ENCODE measurements at regions not wholly inside any gene's neighbourhood (a gene's known extent, or its start where the extent isn't known, plus 50 kb on each side); places are given as distances from the start of the nearest gene placed in this dataset.
"Not testable (repeated sequence)": the region's sequence is repeated elsewhere in the genome, so short reads cannot be mapped to it uniquely, and the experiment has no call there.

GRCh38 chr2:192413812-192414681, 219.3 kb upstream of the TMEFF2 start:
- Histone ChIP-seq H3K27me3 (ENCODE audit: insufficient read depth, low read depth, severe bottlenecking) (no peaks in the 10 kb centered on the region), H3K36me3 (no peaks in the 10 kb centered on the region), H3K27ac (no peak overlapping the region), H3K9me3 (ENCODE audit: severe bottlenecking) (peaks cover 3% of the 10 kb centered on the region), H3K4me3 (ENCODE audit: low read depth, low read length) (no peak overlapping the region)
- TF ChIP-seq, protein P1, sequence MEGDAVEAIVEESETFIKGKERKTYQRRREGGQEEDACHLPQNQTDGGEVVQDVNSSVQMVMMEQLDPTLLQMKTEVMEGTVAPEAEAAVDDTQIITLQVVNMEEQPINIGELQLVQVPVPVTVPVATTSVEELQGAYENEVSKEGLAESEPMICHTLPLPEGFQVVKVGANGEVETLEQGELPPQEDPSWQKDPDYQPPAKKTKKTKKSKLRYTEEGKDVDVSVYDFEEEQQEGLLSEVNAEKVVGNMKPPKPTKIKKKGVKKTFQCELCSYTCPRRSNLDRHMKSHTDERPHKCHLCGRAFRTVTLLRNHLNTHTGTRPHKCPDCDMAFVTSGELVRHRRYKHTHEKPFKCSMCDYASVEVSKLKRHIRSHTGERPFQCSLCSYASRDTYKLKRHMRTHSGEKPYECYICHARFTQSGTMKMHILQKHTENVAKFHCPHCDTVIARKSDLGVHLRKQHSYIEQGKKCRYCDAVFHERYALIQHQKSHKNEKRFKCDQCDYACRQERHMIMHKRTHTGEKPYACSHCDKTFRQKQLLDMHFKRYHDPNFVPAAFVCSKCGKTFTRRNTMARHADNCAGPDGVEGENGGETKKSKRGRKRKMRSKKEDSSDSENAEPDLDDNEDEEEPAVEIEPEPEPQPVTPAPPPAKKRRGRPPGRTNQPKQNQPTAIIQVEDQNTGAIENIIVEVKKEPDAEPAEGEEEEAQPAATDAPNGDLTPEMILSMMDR (IDR thresholded peaks at IDR 0.05; ENCODE audit: low read depth, low read length), result no peak
- DNase-seq, result no peak

- DNase-seq; H3K27me3 ChIP-seq (ENCODE audit: insufficient read depth, low read depth, severe bottlenecking); H3K36me3 ChIP-seq; H3K27ac ChIP-seq; H3K9me3 ChIP-seq (ENCODE audit: severe bottlenecking); H3K4me3 ChIP-seq (ENCODE audit: low read depth, low read length): not testable (repeated sequence)
Measured at GRCh38 chr2:192412866-192413265, 218.1 kb upstream of the TMEFF2 start.

DNA sequence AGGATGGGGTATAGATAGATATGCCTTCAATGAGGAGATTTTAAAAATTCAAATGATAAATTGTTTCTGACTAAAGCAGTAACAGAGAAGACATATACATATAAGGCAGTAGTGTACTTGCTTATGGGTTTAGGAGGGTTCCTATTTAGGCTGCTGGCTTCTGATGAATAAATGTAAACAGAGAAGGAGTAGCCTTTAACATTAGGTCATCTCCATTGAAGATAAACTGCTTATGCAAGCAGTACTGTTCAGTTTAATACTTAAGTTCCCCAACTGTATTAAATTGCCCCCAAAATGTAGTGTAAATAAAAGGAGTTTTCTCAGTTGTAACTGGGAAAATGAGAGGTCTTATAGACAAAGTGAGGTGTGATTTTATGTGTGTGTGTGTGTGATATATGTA, 217.7 kb upstream of the TMEFF2 start:
- Histone ChIP-seq H3K27me3 (ENCODE audit: insufficient read depth, low read depth, severe bottlenecking) (no peaks in the 10 kb centered on the region), H3K27ac (no peak overlapping the region), H3K4me3 (ENCODE audit: low read depth, low read length) (no peak overlapping the region), H3K9me3 (ENCODE audit: severe bottlenecking) (peaks cover 3% of the 10 kb centered on the region), H3K36me3 (no peaks in the 10 kb centered on the region)
- DNase-seq, result no peak
- TF ChIP-seq, protein P1 (IDR thresholded peaks at IDR 0.05; ENCODE audit: low read depth, low read length), result no peak

GRCh38 chr2:192411755-192412154, 217.0 kb upstream of the TMEFF2 start:
- Histone ChIP-seq H3K27ac (no peak overlapping the region), H3K27me3 (ENCODE audit: insufficient read depth, low read depth, severe bottlenecking) (no peaks in the 10 kb centered on the region), H3K36me3 (no peaks in the 10 kb centered on the region), H3K4me3 (ENCODE audit: low read depth, low read length) (no peak overlapping the region), H3K9me3 (ENCODE audit: severe bottlenecking) (peaks cover 3% of the 10 kb centered on the region)
- TF ChIP-seq, protein P1 (IDR thresholded peaks at IDR 0.05; ENCODE audit: low read depth, low read length), result no peak
- DNase-seq, result no peak

DNA sequence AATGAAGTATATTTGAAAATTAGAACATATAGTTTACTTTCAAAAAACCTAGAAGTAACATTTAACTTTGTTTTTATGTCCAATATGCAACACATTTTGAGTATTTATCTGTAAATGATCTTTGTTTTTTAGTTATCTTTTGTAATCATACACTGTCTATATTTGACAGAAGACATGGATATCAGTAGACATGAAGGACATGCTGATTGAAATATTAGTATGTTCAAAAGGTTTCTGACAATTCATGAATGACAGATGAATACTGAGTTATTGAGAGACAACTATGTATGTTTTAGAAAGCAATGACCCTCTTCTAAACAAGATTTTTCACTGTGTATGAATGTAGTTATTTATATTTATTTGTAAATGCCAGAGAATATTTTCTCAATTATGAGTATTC, 215.6 kb upstream of the TMEFF2 start:
- TF ChIP-seq, protein P1 (IDR thresholded peaks at IDR 0.05; ENCODE audit: low read depth, low read length), result no peak
- no peak for DNase-seq
- no peaks in the 10 kb centered on the region for H3K36me3 ChIP-seq
- no peak overlapping the region for H3K4me3 ChIP-seq (ENCODE audit: low read depth, low read length)
- H3K27me3 ChIP-seq (ENCODE audit: insufficient read depth, low read depth, severe bottlenecking), result no peaks in the 10 kb centered on the region
- no peak overlapping the region for H3K27ac ChIP-seq
- peaks cover 3% of the 10 kb centered on the region for H3K9me3 ChIP-seq (ENCODE audit: severe bottlenecking)

GRCh38 chr2:192407692-192408091, 213.0 kb upstream of the TMEFF2 start:
- H3K27me3 ChIP-seq (ENCODE audit: insufficient read depth, low read depth, severe bottlenecking), result no peaks in the 10 kb centered on the region
- H3K9me3 ChIP-seq (ENCODE audit: severe bottlenecking), result no peaks in the 10 kb centered on the region
- no peak overlapping the region for H3K4me3 ChIP-seq (ENCODE audit: low read depth, low read length)
- DNase-seq, result no peak
- H3K36me3 ChIP-seq, result no peaks in the 10 kb centered on the region
- H3K27ac ChIP-seq, result no peak overlapping the region
- TF ChIP-seq, protein P1 (IDR thresholded peaks at IDR 0.05; ENCODE audit: low read depth, low read length), result no peak

All from WERI-Rb-1 (cell line).